Effector CD4-positive, alpha-beta T cell (primary cell): ENCODE measurements at regions not wholly inside any gene's neighbourhood (a gene's known extent, or its start where the extent isn't known, plus 50 kb on each side); places are given as distances from the start of the nearest gene placed in this dataset.

Experiments
- DNase-seq: peaks from one replicate; pipeline ENCODE4 v3.0.0-alpha.2; 2020

DNA sequence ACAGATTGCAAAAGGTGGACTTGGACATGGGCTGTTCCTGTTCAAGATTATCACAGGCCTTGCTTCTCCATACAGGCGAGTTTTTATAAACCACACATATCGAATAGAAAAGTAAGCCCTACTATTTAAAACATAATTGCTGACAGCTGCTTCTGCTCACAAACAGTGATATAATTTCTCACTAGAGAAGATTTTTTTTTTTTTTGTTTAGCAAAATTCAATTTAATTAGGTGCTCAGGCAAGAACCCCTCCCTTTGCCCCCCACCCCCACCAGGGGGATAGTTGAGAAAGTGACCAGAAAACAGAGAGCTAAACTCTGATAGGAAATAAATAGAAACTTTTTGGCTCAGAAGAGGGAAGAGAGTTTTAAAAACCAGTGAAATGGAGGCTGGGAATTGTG, 132.8 kb upstream of the CRY1 start:
- DNase-seq: no peak

DNA sequence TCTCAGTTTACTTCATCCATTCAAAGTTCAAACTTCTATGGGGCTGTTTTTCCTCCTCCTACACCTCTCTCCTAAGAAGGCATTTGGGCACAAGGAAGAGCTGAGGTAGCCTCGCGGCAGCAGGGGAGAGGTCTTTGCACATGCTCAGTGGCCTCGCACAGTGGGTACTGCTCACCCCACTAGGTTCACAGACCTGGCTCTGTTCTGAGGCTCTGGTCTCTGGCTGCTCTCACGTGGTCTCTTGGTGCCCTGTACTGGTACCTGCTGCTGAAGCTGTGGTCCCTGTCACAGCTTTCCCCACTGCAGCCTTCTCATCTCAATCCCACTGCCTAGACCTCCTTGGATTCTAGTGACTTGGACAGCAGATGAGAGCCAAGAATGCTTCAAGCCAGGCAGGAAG, 134.7 kb upstream of the CRY1 start:
- DNase-seq: no peak

DNA sequence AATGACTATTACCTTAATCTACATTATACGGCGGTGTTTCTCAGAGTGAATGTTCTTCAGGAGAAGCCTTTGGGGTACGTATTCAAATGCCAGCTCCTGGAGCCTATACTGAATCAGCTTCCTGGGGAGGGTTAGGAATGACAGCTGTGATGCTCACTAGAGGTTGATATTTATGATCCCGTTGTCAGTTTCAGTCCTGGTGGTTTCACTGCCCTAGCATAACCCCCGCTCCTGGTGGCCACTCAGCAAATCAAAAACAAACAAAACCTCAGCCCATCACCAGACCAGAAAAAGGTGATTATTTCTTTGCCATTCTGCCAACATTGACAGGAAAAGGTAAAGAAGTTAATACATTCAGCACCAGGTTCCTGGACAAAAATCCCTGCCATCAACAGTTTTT, 136.5 kb upstream of the CRY1 start:
- DNase-seq: no peak

DNA sequence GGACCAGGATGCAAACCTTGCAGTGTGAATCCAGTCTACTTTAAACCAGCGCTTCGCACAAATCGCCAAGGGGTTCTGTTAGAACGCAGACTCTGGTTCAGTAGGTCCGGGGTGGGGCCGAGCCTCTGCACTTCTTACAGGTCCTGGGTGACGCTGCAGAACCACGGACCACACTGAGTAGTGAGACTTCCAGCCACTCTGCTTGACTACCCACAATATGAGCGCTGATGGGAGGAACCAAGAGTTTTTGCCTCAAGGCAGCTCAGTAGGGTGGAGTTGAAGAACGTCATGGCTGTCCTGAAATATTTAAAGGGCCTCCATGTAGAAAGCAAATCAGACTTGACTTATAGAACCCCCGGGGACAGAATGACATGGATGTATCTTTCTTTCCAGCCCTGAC, 138.0 kb upstream of the CRY1 start:
- no peak for DNase-seq

DNA sequence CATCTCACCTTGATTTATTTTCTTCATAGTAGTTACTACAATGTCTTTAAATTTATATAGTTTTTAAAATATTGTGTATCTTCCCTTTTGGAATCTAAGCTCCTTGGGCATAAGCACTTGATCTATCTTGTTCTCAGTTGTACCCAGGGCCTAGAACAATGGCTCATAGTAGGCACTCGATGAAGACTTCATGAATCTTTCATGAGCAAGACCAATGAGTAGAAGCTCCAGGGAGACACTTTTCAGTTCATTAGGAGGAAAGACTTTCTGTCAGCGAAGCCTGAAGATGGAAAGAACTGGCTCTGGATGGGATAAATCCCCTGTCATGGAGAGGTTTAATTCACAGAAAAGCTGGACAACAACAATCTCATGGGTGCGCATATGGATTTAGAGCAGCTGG, 140.2 kb upstream of the CRY1 start:
- no peak for DNase-seq

DNA sequence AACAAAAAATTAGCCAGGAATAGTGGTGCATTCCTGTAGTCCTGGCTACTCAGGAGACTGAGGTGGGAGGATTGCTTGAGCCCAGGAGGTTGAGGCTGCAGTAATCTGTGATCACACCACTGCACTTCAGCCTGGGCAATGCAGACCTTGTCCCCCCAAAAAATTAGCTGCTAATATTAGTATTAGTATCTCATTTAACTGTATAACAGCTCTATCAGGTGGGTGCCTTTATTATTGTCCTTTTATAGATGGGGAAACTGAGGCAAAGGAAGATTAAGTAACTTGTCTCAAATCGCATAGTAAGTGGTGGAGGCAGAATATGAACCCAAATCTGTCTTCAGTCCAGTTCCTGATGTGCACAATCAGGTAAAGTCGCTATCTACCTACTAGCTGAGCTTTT, 142.3 kb upstream of the CRY1 start:
- no peak for DNase-seq

DNA sequence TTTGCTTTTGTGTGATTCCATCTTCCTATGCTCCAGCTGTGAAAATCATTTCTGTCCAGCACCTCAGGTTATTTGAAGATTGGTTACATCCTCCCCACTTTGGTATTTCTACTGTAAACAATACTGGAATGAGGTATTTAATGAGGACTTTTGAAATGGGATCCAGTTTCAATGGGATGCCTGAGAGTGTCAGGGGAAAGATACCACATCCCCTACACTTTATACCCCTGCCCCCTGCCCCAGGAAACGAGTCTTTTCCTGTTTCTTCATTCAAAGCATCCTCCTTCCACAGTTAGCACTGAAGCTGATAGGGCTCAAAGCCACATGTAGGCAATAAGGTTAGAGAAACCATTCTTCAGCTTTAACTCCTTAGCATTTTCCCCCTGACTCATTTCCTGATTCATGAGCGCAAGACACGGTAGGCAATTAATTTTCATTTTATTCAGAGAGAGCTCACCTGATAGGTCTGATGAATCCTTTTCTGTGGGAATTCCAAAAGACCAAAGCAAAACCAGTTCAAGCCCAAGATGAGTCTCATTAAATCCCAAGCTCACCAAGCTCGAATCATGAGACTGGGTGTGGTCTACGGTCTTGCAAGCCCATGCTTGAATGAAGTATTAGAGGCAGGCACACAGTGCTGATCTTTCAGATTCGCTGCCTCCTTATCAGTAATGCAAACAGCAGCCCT, 143.6 kb upstream of the CRY1 start:
- DNase-seq: no peak

DNA sequence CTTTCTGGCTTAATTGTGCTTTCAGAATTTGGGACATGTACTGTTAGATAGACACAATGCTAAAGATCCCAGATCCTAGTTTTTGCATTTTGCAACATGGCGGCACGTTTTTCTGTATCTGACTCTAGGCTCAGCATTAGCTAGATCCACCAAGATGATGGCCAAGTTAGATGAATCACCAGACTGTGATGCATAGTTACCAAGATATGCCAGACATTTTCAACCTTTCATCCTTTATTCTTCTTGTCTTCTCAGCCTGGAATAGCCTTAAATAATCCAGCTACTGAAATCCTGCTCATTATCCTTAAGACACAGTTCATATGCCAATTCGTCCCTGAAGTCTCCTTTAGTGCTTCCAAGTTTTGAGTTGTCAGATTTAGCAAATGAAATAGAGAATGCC, 144.9 kb upstream of the CRY1 start:
- no peak for DNase-seq

DNA sequence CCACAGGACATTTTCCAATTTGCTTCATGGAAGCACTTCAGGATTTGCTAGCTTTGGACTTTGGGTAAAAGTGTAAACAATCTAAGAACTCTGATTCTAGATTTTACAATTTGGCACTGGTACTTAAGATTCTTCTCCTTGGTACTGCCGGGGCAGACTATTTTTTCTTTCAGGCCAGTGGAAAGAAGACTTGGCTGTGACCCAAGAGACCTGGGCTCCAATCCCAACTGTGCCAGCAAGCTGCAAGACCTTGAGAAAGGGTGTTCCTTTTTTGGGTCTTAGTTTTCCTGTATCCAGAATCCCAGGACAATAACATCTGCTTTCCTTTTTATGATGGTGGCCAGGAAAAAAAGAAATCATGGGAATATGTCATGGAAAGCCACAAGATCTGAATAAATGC, 148.1 kb upstream of the CRY1 start:
- DNase-seq: no peak

DNA sequence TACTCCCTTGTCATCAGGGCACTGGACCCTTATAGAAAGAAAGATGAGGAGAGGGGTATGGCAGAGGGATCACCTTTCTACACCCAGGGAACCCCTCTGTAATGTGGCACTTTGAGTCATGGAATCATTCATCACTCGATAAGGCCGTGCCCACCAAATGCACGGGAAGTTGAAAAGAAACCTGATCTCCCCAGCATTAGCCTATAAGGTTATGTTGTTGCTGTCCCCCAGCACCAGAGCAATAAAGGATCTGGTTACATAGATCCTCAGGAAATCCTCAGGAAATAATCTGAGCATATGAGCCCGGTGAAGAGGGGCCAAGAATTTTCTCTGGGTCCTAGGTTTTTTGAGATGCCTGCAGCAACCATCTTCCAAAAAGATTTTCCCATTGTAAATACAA, 148.8 kb upstream of the CRY1 start:
- DNase-seq: no peak

DNA sequence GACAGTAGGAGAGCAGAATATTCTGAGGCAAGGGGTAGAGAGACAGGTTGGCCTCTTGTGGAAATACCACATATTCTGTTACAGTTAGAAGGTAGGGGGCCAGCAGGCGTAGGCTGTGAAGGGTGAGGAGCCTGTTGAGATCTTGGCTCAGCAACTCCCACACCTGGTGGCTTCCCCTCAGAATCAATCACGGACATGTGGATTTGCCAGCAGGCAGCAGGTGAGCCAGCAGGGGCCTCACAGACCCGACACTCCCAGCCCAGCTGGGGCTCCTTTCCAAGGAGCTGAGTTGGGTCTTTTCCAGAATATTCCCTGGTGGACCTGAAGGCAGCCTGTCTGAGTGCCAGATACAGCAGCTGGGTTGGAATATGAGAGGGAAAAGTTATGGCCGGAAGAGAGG, 150.0 kb upstream of the CRY1 start:
- DNase-seq: no peak

DNA sequence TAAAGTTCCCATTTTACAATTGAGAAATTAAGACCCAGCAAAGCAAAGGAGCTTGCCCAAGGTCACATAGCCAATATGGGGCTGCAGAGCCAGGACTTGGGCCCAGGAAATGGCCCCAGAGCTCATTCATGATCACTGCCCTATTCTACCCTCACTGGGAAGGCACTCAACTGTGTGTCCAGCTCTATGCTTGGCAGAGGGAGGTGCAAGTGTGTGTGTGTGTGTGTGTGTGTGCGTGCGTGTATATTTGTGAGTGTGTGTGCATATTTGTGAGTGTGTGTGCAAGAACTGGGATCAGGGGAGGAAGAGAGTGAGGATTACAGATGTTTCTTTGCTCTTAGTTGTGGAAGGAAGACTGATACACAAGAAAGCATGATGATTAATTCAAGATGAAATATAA, 151.2 kb upstream of the CRY1 start:
- no peak for DNase-seq

DNA sequence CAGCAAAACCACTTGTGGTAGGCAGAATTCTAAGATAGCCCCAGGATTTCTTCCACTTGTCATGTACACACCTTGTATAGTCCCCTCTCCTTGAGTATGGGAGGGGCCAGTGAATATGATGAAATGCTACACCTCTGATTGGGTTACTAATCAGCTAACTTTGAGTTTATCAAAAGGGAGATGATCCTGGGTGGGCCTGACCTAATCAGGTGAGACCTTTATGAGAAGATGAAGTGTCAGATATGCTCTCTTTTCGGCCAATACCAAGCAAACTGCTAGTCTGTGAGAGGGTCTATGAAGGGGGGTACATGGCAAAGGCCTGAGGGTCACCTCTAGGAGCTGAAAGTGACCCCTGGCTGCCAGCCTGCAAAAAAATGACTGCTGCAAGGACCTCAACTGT, 154.3 kb upstream of the CRY1 start:
- no peak for DNase-seq

DNA sequence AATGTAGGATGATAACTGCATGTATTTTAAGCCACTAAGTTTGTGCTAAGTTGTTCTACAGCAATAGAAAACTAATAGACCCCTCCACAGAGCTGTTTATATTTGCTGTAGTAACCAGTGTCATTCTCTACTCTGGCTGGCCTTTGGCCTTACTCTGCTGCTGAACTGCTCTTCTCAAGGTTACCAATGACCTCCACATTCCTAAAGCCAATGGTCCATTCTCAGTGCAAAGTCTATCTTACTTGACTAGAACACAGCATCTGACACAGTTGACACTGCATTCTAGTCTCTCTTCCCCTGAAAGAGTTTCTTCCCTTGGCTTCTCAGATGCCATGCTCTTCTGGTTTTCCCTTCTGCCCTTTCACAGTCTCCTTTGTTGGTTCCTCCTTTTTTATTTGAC, 154.8 kb upstream of the CRY1 start:
- no peak for DNase-seq

DNA sequence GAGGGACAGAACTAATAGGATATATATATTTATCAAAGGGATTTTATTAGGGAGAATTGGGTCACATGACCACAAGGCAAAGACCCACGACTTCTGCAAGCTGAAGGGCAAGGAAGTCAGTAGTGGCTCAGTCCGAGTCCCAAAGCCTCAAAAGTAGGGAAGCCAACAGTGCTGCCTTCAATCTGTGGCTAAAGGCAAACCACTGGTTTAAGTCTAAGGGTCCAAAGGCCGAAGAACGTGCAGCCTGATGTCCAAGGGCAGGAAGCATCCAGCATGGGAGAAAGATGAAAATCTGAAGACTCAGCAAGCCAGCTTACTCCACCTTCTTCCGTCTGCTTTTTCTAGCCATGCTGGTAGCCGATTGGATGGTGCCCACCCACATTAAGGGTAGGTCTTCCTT, 157.9 kb upstream of the CRY1 start:
- DNase-seq: no peak

DNA sequence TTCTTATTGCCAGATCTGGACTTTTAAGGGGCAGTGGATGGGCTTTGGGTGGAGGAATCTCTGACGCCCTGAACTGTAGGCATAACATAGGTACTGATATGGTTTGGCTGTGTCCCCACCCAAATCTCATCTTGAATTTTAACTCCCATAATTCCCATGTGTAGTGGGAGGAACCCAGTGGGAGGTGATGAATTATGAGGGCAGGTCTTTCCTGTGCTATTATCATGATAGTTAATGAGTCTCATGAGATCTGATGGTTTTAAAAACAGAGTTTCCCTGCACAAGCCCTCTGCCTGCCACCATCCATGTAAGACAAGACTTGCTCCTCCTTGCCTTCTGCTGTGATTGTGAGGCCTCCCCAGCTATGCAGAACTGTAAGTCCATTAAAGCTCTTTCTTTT, 160.0 kb upstream of the CRY1 start:
- no peak for DNase-seq

DNA sequence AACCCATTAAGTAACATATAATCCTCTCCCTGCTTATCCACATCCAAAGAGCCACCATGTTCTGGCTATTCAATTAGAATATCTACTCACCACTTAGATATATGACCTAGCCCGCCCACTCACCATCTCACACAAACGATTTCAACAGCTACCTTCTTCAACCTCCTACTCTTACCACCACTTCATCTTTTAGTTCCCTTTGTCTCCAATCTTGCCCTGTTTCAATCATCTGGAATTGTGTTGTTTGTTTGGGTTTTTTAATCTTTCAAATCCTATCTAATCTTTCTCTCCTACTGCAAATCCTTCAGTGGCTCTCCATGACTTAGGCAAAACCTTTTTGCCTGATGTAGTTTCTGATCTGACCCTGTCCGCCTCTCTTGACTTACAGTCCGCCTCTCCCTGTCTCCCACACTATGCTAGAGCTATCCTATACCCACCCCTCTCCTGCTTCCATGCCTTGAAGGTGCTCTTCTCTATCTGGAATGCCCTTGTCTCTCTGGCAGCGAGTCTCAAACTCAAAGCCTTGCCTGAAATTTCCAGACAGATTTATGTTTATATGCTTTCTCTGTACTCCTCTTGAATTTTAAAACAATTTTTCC, 161.0 kb upstream of the CRY1 start:
- DNase-seq: no peak

DNA sequence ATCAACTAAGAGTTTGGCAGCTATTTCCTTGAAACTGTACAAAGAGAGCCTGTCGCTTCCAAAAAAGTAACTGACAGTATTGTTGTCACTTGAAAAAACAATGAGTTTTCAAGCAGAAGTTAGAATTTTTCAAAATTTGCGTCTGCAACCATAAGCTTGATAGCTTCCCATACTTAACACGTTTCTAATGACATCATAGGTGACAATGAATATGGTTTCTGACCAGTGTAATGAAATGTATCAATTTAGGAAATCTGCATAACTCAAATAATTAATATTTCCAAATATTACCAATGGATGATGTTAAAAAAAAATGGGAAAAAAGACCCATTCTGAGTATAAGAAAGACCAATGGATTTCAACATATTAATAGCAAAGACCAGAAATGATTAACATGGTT, 165.4 kb upstream of the CRY1 start:
- no peak for DNase-seq

DNA sequence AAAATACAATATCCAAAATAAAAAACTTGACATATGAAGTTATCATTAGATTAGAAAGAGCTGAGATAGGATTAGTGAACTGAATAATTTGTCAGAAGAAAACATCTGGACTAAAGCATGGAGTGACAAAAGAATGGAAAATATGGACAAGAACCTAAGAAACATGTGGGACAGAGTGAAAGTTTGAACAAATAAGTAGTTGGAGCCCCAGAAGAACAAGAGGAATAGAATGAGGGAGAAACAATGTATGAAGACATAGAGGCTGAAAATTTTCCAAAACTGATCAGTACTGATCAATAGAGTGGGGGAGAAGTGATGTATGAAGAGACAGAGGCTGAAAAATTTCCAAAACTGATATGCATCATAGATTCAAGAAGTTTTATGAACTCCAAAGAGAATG, 170.6 kb upstream of the CRY1 start:
- DNase-seq: no peak

DNA sequence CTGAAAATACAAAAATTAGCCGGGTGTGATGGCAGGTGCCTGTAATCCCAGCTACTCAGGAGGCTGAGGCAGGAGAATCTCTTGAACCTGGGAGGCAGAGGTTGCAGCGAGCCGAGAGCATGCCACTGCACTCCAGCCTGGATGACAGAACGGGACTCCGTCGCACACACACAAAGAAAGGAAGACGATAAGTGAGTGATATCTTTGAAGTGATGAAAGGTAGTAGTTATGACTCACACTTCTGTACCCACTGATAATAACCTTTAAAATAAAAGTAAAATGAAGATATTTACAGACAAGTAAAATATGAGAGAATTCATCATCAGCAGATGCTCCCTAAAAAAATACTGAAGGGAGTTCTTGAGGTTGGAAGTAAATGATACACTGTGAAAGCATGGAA, 171.3 kb upstream of the CRY1 start:
- DNase-seq: no peak

DNA sequence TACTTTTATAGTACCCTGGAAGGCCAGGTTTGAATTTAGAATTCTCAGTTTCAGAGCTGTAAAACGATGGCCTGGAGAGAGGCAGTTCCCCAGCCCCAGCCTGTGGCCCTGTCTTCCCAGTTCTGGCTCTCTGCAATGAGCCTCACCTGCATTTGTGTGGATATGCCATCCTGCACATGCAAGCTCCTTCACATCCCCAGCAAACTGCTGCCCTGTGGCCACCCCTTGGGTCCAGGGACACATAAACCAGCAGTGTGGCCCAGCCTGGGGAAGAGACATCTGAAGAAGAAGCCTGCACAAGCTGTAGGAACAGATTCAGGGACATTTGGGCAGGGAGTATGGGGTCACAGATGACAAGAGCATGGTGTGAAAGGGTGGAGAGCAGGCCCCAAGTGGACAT, 174.3 kb upstream of the CRY1 start:
- DNase-seq: no peak

DNA sequence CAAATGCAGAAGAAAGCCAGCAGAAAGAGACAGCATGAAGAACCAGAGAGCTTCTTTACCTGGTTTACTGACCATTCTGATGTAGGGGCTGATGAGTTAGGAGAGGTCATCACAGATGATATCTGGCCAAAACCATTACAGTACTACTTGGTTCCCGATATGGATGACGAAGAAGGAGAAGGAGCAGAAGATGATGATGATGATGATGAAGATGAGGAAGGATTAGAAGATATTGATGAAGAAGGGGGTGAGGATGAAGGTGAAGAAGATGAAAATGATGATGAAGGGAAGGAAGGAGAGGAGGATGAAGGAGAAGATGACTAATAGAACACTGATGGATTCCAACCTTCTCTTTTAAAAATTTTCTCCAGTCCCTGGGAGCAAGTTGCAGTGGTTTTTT, 178.2 kb upstream of the CRY1 start:
- no peak for DNase-seq

DNA sequence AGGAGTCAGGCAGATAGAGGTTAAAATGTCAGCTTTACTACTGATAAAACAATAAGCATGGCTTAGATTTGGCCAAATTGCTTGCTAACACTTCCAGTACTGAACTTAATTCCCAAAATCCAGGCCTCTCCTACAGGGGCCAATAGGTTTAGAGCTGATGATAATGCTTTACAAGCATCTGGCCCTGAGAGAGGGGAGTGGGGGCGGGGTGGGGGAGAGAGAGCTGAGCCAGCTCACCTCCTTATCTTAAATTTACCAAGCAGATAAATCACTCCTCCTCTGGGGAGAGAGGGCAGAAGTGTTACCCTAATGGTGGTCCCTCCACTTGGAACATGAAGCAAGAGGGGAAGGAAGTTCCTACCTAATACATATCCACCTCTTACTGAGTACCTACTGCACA, 182.2 kb upstream of the CRY1 start:
- DNase-seq: no peak

DNA sequence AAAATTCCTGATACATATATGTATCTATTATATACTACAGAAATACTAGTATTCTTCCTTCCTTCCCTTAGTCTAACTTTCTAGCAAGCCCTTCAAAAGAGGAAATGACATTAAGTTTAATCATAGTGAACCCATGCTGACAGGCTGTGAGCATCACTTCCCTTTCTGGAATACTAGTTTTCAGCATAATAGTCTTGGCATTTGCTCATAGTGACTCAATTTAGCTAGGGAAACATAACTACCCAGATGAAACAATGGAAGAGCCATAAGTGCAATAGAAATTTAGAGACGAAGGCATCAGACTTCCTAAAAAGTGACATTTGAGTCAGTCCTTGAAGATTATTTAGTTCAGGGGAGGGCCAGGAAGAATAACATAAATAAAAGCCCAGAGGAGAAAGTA, 184.5 kb upstream of the CRY1 start:
- no peak for DNase-seq

DNA sequence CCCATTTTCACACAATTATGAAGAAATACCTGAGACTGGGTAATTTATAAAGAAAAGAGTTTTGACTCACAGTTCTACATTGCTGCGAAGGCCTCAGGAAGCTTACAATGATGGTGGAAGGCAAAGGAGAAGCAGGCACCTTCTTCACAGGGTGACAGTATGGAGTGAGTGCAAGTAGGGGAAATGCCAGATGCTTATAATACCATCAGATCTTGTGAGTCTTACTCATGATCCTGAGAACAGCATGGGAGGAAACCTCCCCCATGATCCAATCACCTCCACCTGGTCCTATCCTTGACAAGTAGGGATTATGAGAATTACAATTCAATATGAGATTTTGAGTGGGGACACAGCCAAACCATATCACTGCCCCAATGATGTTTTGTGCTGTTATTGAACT, 189.3 kb upstream of the CRY1 start:
- no peak for DNase-seq
